CD4-positive, alpha-beta T cell treated with Interleukin-2 at 100 ng/mL for 4 hours (primary cell): ENCODE measurements at regions not wholly inside any gene's neighbourhood (a gene's known extent, or its start where the extent isn't known, plus 50 kb on each side); places are given as distances from the start of the nearest gene placed in this dataset.

Source experiments
- DNase-seq: peaks from one replicate; pipeline ENCODE4 v3.0.0-alpha.2; 2020; ENCODE audit warnings: low spot score

DNA sequence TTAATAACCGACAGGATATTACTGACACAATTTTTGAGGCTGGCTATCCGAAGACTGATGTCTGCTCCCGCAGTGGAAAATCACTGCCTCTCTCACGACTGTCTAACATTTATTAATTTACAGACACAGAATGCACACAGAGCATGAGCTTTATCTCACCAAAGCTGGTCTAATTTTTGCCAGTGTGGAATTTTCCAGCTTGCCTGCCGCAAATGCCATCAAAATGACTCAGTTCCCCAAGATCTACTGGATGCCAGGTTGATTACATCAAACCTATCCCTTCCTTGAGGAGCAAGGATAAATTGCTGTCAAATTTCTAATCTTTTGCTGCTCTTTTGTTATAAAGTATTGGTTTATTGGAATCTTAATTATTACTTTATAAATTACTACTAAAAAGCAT is 1775.1 kb upstream of the PCDH20 start:
- no peak for DNase-seq

- DNase-seq = no peak
Measured at GRCh38 chr13:63190219-63190618, 1774.6 kb upstream of the PCDH20 start.

DNA sequence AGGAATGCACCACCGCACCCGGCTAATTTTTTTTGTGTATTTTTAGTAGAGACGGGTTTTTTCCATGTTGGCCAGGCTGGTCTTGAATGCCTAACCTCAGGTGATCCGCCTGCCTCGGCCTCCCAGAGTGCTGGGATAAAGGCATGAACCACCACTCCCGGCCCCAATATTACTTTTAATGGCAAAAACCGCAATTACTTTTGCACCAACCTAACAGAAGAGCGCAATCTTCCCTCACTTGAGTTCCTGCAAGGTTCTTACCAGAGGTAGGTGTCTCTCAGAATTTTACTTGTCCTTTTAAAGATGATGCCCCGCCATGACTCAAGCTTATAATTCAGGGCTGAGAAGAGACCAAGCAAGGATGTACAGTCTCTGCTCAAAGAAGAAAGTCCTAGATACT is 1774.1 kb upstream of the PCDH20 start:
- no peak for DNase-seq

DNA sequence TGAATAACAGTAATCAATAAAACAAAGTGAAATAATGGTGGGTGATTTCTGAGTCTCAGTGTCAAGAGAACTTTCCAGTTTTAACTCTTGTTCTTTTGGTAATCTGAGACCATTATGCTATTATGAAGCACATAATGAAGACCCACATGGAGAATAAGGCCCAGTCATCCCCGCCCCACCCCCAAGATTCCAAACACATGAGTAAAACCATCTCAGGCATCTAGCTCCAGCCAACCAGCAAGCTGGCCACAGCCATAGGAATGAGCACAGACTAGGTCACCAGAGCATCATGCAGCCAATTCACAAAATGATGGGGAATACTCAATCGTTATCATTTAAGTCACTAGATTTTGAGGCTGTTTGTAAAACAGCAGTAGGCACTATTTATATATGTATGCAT is 1769.0 kb upstream of the PCDH20 start:
- no peak for DNase-seq

DNA sequence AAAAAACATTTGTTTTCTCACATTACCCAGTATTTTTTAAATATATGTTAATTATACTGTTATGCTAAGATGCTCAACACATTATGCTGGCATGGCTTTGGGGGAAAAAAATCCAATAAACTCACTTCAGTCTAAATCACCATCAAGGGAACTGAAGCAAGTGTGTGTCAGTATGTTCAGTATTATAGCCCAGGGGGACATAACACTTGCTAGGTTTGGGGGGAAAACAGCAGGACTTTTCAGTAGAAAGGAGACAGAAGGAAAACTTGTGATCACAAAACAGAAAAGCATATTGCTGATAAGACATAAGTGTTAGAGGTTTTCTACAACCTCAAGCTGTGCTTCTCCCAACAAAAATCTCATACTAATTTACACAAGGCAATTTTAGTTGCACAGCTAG is 1759.9 kb upstream of the PCDH20 start:
- DNase-seq = no peak

DNA sequence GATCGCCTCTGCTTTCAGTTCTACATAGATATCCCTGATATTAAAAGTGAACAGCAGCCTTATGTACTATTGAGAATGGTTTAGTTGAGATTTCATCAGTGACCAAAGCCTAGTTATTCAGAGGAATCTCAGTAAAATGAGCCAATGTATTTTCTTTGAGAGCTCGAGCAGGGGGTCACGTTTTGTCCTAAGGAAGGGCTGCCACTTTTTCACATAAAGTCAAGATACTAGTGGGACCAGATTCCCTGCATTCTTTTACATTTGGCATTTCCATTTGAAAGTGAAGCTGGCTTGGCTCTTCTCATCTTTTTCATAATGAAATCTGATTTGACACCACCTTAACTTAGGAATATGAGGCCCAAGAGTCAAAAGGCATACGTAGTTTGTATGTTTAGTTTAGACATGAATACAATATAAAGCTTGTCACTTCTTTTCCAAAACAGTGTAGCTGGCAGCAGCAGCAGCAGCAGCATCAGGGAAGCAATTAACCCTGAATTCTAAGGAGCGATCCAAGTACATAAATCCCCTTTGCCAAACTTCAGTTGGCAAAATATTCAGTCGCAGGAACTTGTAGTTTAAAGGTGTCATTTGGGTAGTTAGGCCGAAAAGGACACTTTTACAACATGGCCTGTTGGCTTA is 1752.2 kb upstream of the PCDH20 start:
- DNase-seq = no peak

DNA sequence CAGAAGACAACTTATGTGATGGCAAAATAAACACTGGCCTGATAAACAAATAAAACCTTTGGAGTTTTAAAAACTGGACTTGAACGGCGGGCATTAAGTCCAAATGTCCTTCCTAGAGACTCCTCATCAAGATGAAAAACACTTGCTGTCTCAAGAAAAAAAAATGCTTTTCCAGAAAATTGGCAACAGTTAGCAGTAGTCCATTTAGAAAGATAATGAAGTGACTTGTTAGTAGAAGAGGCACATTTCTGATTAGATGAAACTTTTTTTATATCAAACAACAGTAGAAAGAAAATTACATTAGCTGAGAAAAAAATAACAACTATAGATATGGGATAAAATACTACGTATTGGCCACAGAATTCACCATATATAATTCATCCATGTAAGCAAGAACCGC is 1750.7 kb upstream of the PCDH20 start:
- no peak for DNase-seq

DNA sequence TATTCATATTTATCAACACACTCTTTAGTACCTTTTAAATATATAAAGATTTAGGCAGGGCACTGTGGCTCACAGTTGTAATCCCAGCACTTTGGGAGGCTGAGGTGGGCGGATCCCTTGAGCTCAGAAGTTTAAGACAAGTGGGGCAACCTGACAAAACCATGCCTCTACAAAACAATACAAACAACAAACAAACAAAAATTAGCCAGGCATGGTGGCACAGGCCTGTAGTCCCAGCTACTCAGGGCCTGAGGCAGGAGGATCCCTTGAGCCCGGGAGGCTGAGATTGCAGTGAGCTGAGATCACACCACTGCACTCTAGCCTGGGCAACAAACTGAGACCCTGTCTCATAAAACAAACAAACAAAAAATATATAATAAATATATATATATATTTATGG is 1748.3 kb upstream of the PCDH20 start:
- no peak for DNase-seq

DNA sequence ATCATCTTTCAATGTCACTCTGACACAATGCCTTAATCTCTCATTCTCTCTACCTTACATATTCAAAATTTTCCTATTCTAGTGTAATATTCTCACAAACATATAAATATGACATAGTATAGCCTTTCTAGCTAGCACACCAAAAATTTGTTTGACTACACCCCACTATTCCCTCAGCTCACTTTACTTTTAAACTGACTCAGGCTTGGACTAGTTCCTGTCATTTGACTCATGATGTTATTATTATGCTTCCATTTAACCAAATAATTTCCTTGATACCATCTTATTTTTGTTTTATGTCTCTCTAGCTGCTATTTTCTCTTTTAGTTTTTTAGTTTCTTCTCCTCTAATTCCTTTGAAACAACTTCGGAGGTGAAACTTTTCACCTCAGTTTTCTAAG is 1745.6 kb upstream of the PCDH20 start:
- no peak for DNase-seq

- no peak for DNase-seq
Measured at GRCh38 chr13:63156816-63157215, 1741.2 kb upstream of the PCDH20 start.

- DNase-seq = no peak
Measured at GRCh38 chr13:63149375-63149774, 1733.7 kb upstream of the PCDH20 start.

GRCh38 chr13:63139277-63139676 is 1723.6 kb upstream of the PCDH20 start:
- DNase-seq = no peak

DNA sequence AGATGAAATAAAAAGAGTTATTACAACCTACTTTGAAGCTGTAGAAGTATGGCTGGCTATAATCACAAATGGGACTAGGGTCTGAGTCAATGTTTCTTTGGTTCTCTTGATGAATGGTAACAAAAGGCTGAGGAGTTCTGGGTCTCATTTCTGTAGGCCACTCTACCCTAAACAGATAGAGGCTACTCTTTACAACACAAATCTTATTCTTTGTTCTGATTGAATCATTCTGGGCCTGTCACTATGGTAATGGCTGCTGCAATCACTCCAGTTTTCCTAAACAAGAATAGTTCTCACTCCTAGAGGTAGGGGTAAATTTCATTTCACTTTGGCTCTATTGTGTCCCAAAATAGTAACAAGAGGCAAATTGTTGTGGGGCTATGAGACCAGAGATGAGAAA is 1714.3 kb upstream of the PCDH20 start:
- DNase-seq = no peak

DNA sequence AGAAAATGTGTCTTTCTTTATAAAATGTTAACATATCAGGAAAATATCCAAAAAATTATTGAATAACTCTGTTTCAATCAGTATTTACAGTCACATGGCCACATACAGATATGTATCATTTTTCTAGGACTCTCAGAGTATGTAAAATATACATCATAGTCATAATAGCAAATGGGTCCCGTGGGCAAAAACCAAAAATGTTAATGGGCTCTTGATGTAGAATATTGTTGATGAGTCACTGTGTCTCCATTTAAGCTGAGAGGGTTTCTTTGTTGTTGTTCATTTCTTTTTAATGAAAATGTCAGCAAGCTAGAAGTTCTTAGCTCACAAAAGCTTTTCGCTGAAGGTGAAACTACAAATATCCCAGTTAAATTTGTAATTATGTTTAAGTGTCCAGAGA is 1713.1 kb upstream of the PCDH20 start:
- DNase-seq = no peak

- DNase-seq = no peak
Measured at GRCh38 chr13:63124863-63125262, 1709.2 kb upstream of the PCDH20 start.

DNA sequence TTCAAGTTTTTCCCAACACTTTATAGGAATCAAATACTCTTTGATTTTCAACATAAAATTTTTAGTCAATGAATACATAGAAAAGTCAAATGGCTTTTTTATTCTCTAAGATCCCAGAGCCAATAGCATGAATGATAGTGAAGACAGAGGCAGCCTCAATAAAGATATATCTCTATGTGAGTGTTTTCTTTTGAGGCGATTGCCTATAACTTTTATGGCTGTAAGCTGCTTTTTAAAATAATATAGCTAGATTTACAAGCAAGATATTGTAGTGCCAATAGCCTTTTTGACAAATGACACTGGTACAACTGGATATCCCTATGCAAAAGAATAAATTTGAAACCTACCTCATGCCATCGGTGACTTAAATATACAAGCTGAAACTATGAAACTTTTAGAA is 1705.2 kb upstream of the PCDH20 start:
- DNase-seq = no peak

GRCh38 chr13:63117710-63118109 is 1702.1 kb upstream of the PCDH20 start:
- DNase-seq = no peak

GRCh38 chr13:63112799-63113395 is 1697.2 kb upstream of the PCDH20 start:
- no peak for DNase-seq

DNA sequence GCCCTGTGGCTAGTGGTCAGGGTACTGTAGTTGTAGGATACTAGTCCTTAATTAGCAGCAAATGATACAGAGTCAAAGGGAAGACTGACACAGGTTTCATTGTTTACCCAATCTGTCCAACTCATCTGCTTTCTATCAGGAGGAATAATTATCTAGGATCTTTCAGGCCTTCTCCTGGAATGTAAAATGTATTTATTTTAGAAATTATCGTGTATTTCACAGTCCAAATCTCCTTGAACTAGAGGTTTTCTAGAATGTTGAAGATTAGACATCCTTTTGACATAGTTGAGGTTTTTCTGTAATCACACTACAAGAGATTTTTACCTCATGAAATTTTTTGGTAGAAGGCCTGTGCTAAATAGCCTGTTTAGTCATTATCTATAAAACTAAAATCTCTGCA is 1694.8 kb upstream of the PCDH20 start:
- no peak for DNase-seq

DNA sequence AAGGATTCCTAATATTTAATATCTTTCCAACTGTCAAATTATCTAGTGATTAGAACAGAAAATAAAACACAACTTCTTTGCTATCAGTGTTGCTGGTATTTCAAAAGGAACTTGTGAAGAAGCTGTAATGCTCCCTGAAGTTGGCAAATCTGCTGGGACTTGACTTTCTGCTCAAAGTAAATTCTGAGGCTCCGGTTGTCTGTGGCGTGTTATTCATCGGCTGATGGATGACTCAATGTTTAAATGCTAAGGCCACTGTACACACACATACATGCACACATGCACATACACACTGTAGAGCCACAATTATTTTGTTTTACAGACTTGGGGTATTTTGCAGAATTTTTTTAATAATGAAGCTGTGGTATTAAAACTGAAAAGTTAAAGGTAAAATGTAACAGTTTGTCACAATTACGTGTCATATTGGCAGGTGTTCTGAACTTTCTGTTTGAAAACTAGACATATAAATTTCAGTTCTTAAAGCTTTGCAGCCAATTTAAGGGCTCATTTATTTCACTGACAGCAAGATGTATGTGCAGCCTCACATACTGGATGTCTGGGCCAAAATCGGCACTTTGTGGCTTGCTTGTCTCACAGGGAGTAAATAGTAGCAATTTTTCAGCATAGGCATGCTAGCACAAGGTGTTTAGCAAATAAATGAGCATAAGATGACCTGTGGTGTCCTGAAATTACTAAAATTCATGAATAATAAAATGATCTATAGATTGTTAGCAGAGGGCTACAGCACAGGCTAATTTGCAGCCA is 1691.7 kb upstream of the PCDH20 start:
- no peak for DNase-seq

- DNase-seq = no peak
Measured at GRCh38 chr13:63094717-63095116, 1679.1 kb upstream of the PCDH20 start.

- DNase-seq = no peak
Measured at GRCh38 chr13:63093907-63094469, 1678.3 kb upstream of the PCDH20 start.

DNA sequence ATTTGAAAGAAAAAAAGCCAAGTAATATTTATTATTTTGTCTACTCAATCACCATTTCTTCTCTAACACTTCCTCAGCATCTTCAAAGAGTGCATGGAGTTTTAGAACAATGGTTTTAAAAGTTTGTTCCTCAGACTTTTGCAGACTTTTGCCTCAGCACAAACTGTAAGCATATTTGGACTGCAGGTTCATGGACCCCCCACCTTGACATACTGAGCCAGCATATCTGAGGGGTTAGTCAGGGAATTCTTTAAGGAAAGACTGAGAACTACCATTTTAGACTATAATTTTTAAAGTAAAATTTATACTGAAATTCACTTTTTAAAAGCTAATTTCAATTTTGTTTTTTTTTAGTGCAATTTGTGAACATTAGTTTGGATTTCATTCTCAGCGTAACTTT is 1676.8 kb upstream of the PCDH20 start:
- DNase-seq = no peak
